ENCODE measurements at regions not wholly inside any gene's neighbourhood (a gene's known extent, or its start where the extent isn't known, plus 50 kb on each side); places are given as distances from the start of the nearest gene placed in this dataset.

GRCh38 chr4:19659101-19659500 lies 592.6 kb upstream of the SLIT2 start:
- CTCF ChIA-PET, result interaction anchor here (0.6 to 1.0 kb wide), 2 partner anchors 18 to 106 kb away, joined by 3 read pairs; no protein-coding TSS in a partner anchor
- H3K27me3 ChIP-seq (ENCODE audit: insufficient read depth), result no peaks in the 10 kb centered on the region
- no peak for TF ChIP-seq FOXJ3 (CRISPR knock-in tag; IDR thresholded peaks at IDR 0.05)
- TF ChIP-seq JUND (IDR thresholded peaks at IDR 0.05), result no peak
- no peak for TF ChIP-seq USF2 (IDR thresholded peaks at IDR 0.05; ENCODE audit: borderline replicate concordance, low read depth, low read length)
- TF ChIP-seq CTCF (IDR thresholded peaks at IDR 0.05), result no peak
- no peak for TF ChIP-seq MAX (IDR thresholded peaks at IDR 0.05; ENCODE audit: low read depth)
- no peak for TF ChIP-seq RCOR1 (IDR thresholded peaks at IDR 0.05; ENCODE audit: low read length)
- no peak for TF ChIP-seq TCF12 (IDR thresholded peaks at IDR 0.05)
- no peak for TF ChIP-seq EP300 (IDR thresholded peaks at IDR 0.05; ENCODE audit: borderline replicate concordance in 1 of 2, low read depth in 1 of 2, low read length in 1 of 2)
- TF ChIP-seq CHD2 (IDR thresholded peaks at IDR 0.05; ENCODE audit: low read length, partially characterized antibody), result no peak
- TF ChIP-seq SIN3A (IDR thresholded peaks at IDR 0.05; ENCODE audit: borderline replicate concordance, low read depth, low read length), result no peak
- no peak for TF ChIP-seq RFX5 (IDR thresholded peaks at IDR 0.05; ENCODE audit: low read length)
- TF ChIP-seq GATA2 (CRISPR knock-in tag; IDR thresholded peaks at IDR 0.05), result no peak
- no peak for TF ChIP-seq MXI1 (IDR thresholded peaks at IDR 0.05; ENCODE audit: low read depth, low read length)
- no peak overlapping the region for H2AFZ ChIP-seq (ENCODE audit: low read depth)
- no peak overlapping the region for H3K4me3 ChIP-seq (ENCODE audit: low read depth in 2 of 2, low read length in 1 of 2)
- POLR2A ChIA-PET, result no interaction called here
- no peak overlapping the region for H3K9ac ChIP-seq
- H3K79me2 ChIP-seq (ENCODE audit: insufficient read depth), result no peaks in the 10 kb centered on the region
- H4K20me1 ChIP-seq (ENCODE audit: insufficient read depth), result no peaks in the 10 kb centered on the region
- 90% methylated on average over 5 of the region's 5 CpGs for WGBS (ENCODE audit: low lambda C conversion rate)
- H3K4me2 ChIP-seq, result no peak overlapping the region
- no peaks in the 10 kb centered on the region for H3F3A ChIP-seq (replicated peaks; ENCODE audit: insufficient read depth)
- no peaks in the 10 kb centered on the region for H3K4me1 ChIP-seq (ENCODE audit: control insufficient read depth in 1 of 2, insufficient read depth in 2 of 2, low read depth in 1 of 2, low read length in 1 of 2)
- no peaks in the 10 kb centered on the region for H3K9me3 ChIP-seq
- H3K9me2 ChIP-seq, result no peaks in the 10 kb centered on the region
- H3K27ac ChIP-seq (ENCODE audit: low read depth in 2 of 2, low read length in 1 of 2), result no peak overlapping the region
- H3K36me3 ChIP-seq (replicated peaks in 1 of 2; ENCODE audit: control insufficient read depth in 1 of 2, insufficient read depth in 2 of 2, low read length in 1 of 2), result no peaks in the 10 kb centered on the region
- DNase-seq, result no peak

GRCh38 chr4:19657856-19658255 lies 593.8 kb upstream of the SLIT2 start:
- Histone ChIP-seq H3K9ac (no peak overlapping the region), H3K27ac (ENCODE audit: low read depth in 2 of 2, low read length in 1 of 2) (no peak overlapping the region), H3K4me2 (no peak overlapping the region), H3K79me2 (ENCODE audit: insufficient read depth) (no peaks in the 10 kb centered on the region), H3F3A (replicated peaks; ENCODE audit: insufficient read depth) (no peaks in the 10 kb centered on the region), H4K20me1 (ENCODE audit: insufficient read depth) (no peaks in the 10 kb centered on the region), H2AFZ (ENCODE audit: low read depth) (no peak overlapping the region), H3K9me3 (no peaks in the 10 kb centered on the region), H3K27me3 (ENCODE audit: insufficient read depth) (no peaks in the 10 kb centered on the region), H3K4me1 (ENCODE audit: control insufficient read depth in 1 of 2, insufficient read depth in 2 of 2, low read depth in 1 of 2, low read length in 1 of 2) (no peaks in the 10 kb centered on the region), H3K9me2 (no peaks in the 10 kb centered on the region), H3K4me3 (ENCODE audit: low read depth in 2 of 2, low read length in 1 of 2) (no peak overlapping the region), H3K36me3 (replicated peaks in 1 of 2; ENCODE audit: control insufficient read depth in 1 of 2, insufficient read depth in 2 of 2, low read length in 1 of 2) (no peaks in the 10 kb centered on the region)
- POLR2A ChIA-PET, result no interaction called here
- WGBS (ENCODE audit: low lambda C conversion rate), result 65% methylated on average over 3 of the region's 3 CpGs
- DNase-seq, result peak; percentile 5
- CTCF ChIA-PET, result interaction anchor here (1.0 kb wide), 1 partner anchor 593 kb away, joined by 3 read pairs; no protein-coding TSS in a partner anchor
- no peak for TF ChIP-seq RXRA (IDR thresholded peaks at IDR 0.05; ENCODE audit: borderline replicate concordance, low read depth)
- TF ChIP-seq FOXM1 (IDR thresholded peaks at IDR 0.05; ENCODE audit: low read depth), result no peak
- TF ChIP-seq TEAD4 (IDR thresholded peaks at IDR 0.05; ENCODE audit: borderline replicate concordance, insufficient read depth), result no peak
- TF ChIP-seq ZBTB33 (IDR thresholded peaks at IDR 0.05; ENCODE audit: borderline replicate concordance, low read depth), result no peak
- TF ChIP-seq MAX (IDR thresholded peaks at IDR 0.05; ENCODE audit: low read depth), result no peak
- no peak for TF ChIP-seq SIN3A (IDR thresholded peaks at IDR 0.05; ENCODE audit: borderline replicate concordance, low read depth, low read length)
- no peak for TF ChIP-seq MXI1 (IDR thresholded peaks at IDR 0.05; ENCODE audit: low read depth, low read length)
- TF ChIP-seq TAF1 (IDR thresholded peaks at IDR 0.05; ENCODE audit: borderline replicate concordance, low read depth, low read length), result no peak
- no peak for TF ChIP-seq TCF12 (IDR thresholded peaks at IDR 0.05)
- no peak for TF ChIP-seq CHD2 (IDR thresholded peaks at IDR 0.05; ENCODE audit: low read length, partially characterized antibody)
- no peak for TF ChIP-seq EP300 (IDR thresholded peaks at IDR 0.05; ENCODE audit: borderline replicate concordance in 1 of 2, low read depth in 1 of 2, low read length in 1 of 2)
- no peak for TF ChIP-seq IRF3 (IDR thresholded peaks at IDR 0.05; ENCODE audit: low read depth, low read length)
- TF ChIP-seq EZH2phosphoT487 (IDR thresholded peaks at IDR 0.05; ENCODE audit: borderline replicate concordance, low read depth), result no peak
- no peak for TF ChIP-seq GATA2 (CRISPR knock-in tag; IDR thresholded peaks at IDR 0.05)

All from SK-N-SH (cell line).